SK-N-MC (cell line): ENCODE measurements at regions not wholly inside any gene's neighbourhood (a gene's known extent, or its start where the extent isn't known, plus 50 kb on each side); places are given as distances from the start of the nearest gene placed in this dataset.

Source experiments
- DNase-seq: peaks from one replicate; pipeline ENCODE4 v3.0.0-alpha.2; 2011; ENCODE audit warnings: low read depth, low spot score
- H3K27ac ChIP-seq: fragments of 200-600 bp; sonication (generic); 2 replicates; pipeline ENCODE4 v1.5.1; 2016; ENCODE audit warnings: mixed run types
- H3K36me3 ChIP-seq: fragments of 200-600 bp; sonication (generic); 2 replicates; pipeline ENCODE4 v1.6.1; 2017; ENCODE audit warnings: antibody characterized with exemption, low read length, mixed read lengths; ENCODE audit not compliant: insufficient read depth
- H3K4me3 ChIP-seq: fragments of 200-600 bp; sonication (generic); 2 replicates; pipeline ENCODE4 v1.5.1; 2016
- H3K9ac ChIP-seq: fragments of 200-600 bp; sonication (generic); 2 replicates; pipeline ENCODE4 v1.8.0; 2017; ENCODE audit warnings: mixed run types, mixed read lengths; ENCODE audit not compliant: insufficient read length
- H3K9me3 ChIP-seq: fragments of 200-600 bp; sonication (generic); 2 replicates; pipeline ENCODE4 v1.6.1; 2017; ENCODE audit warnings: low read depth, mild to moderate bottlenecking, antibody characterized with exemption, low read length, moderate library complexity, mixed read lengths
- EZH2 ChIP-seq: fragments of 200-600 bp; sonication (generic); IDR thresholded peaks from one replicate; pipeline ENCODE4 v1.6.1; 2017; ENCODE audit warnings: antibody characterized with exemption
- FOXP2 ChIP-seq: optimal IDR thresholded peaks from 2 replicates; pipeline ENCODE3; 2011; ENCODE audit warnings: mild to moderate bottlenecking, moderate library complexity; ENCODE audit not compliant: insufficient read depth; ENCODE audit errors: extremely low read length, control extremely low read depth
- POLR2AphosphoS5 ChIP-seq: IDR thresholded peaks from 2 replicates; pipeline ENCODE4 v1.6.1; 2012; ENCODE audit warnings: mild to moderate bottlenecking, low read depth, low read length, borderline replicate concordance

DNA sequence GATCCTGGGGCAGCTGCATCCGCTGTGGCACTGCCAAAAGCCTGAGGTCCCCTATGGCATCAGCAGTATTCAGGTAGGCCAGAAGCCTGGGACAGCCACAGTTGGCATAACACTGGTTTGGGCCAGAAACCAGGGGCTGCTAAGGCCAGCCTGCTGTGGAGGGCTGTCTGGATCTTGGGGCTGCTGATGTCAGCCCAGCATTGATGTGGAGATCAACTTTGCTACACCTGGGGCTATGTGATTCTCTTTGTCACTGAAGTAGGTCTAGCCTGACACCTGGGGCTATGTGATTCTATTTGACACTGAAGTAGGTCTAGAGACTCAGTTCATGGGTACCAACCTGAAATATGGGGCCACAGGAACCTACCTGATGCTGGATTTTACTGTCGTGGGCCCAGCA is 411.5 kb downstream of the RASEF start:
- TF ChIP-seq FOXP2 (no peak), EZH2 (no peak), POLR2AphosphoS5 (no peak)
- Histone ChIP-seq H3K9ac (no peak overlapping the region), H3K4me3 (no peak overlapping the region), H3K9me3 (no peaks in the 10 kb centered on the region), H3K27ac (no peak overlapping the region), H3K36me3 (no peaks in the 10 kb centered on the region)
- DNase-seq = no peak

DNA sequence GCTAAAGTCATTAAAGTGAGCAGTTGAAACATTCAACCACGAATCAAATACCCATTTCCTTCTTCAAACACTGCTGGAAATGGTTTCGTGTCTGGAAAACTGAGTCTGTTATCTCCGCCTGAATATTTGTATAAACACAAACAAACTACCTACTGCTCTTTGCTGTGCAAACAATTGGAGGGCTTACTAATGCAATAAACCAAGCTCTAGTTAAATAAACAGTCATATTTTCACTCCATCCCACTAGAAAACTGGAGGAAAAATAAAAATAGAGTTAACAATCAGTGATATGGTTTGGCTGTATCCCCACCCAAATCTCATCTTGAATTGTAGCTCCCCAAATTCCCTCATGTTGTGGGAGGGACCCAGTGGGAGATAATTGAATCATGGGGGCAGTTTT is 397.6 kb downstream of the RASEF start:
- DNase-seq = no peak
- Histone ChIP-seq H3K36me3 (no peaks in the 10 kb centered on the region), H3K9me3 (no peaks in the 10 kb centered on the region), H3K4me3 (no peak overlapping the region), H3K27ac (no peak overlapping the region), H3K9ac (no peak overlapping the region)
- no peak for TF ChIP-seq EZH2
- no peak for TF ChIP-seq FOXP2
- TF ChIP-seq POLR2AphosphoS5 = no peak

GRCh38 chr9:82668689-82669199 is 394.2 kb downstream of the RASEF start:
- H3K4me3 ChIP-seq = no peak overlapping the region
- no peak overlapping the region for H3K27ac ChIP-seq
- no peaks in the 10 kb centered on the region for H3K36me3 ChIP-seq
- no peak for DNase-seq
- no peaks in the 10 kb centered on the region for H3K9me3 ChIP-seq
- TF ChIP-seq EZH2 (no peak), POLR2AphosphoS5 (no peak), FOXP2 (no peak)
- H3K9ac ChIP-seq = no peak overlapping the region

GRCh38 chr9:82670000-82670399 is 392.9 kb downstream of the RASEF start:
- no peak for TF ChIP-seq EZH2
- TF ChIP-seq POLR2AphosphoS5 = no peak
- no peak for TF ChIP-seq FOXP2
- no peak for DNase-seq
- no peaks in the 10 kb centered on the region for H3K36me3 ChIP-seq

DNA sequence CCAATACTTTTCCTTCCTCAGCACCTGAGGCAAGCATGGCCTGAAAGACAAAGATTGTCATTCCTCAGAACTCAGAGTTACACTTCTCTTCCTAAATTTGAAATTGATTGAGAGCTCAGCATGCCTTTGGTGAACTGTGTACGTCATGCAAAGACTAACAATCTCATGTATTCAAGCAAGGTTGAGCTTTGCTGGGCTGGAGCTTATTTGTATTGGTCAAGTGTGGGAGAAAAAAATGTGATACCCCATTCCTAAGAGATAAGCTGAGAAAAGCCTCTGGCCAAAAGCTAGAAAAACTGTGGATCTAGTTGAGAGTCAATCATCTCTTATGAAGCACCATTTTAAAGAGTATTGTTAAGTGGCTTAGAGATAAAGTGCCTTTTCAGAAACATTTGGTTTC is 392.2 kb downstream of the RASEF start:
- Histone ChIP-seq H3K9ac (no peak overlapping the region), H3K27ac (no peak overlapping the region), H3K4me3 (no peak overlapping the region), H3K36me3 (no peaks in the 10 kb centered on the region), H3K9me3 (no peaks in the 10 kb centered on the region)
- no peak for DNase-seq
- TF ChIP-seq POLR2AphosphoS5 (no peak), EZH2 (no peak), FOXP2 (no peak)

More at GRCh38 chr9:82670000-82670399, 392.9 kb downstream of the RASEF start:
- Histone ChIP-seq H3K9ac (no peak overlapping the region), H3K4me3 (no peak overlapping the region), H3K9me3 (no peaks in the 10 kb centered on the region), H3K27ac (no peak overlapping the region)

- no peak for TF ChIP-seq POLR2AphosphoS5
- no peak for TF ChIP-seq FOXP2
- no peak for TF ChIP-seq EZH2
- Histone ChIP-seq H3K9me3 (no peaks in the 10 kb centered on the region), H3K9ac (no peak overlapping the region), H3K36me3 (no peaks in the 10 kb centered on the region), H3K27ac (no peak overlapping the region), H3K4me3 (no peak overlapping the region)
- no peak for DNase-seq
Measured at GRCh38 chr9:82673201-82673600, 389.7 kb downstream of the RASEF start.

DNA sequence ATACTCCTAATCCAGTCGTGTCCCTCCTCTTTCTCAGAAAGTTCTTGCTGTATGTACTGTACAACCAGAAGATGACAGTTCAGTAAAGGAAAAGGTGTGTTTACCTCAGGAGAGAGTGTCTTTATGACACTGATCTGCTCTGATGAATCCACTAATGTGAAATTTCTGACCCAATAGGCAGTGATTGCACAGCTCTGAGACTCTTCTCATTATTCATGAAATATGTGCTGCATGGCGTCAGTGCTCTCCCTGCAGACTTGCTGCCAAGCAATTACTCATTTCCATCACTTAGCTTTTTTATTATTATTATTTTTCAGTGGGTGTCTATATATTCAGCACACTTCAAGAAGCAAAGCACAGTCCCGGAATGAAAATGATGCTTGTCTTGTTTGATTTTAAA is 389.0 kb downstream of the RASEF start:
- no peak for TF ChIP-seq POLR2AphosphoS5
- no peak for TF ChIP-seq EZH2
- no peak for TF ChIP-seq FOXP2
- no peak overlapping the region for H3K27ac ChIP-seq
- H3K9me3 ChIP-seq = no peaks in the 10 kb centered on the region
- DNase-seq = no peak
- no peaks in the 10 kb centered on the region for H3K36me3 ChIP-seq
- no peak overlapping the region for H3K9ac ChIP-seq
- no peak overlapping the region for H3K4me3 ChIP-seq

GRCh38 chr9:82675102-82675501 is 387.8 kb downstream of the RASEF start:
- Histone ChIP-seq H3K27ac (no peak overlapping the region), H3K9ac (no peak overlapping the region), H3K36me3 (no peaks in the 10 kb centered on the region), H3K4me3 (no peak overlapping the region), H3K9me3 (no peaks in the 10 kb centered on the region)
- no peak for TF ChIP-seq POLR2AphosphoS5
- no peak for TF ChIP-seq EZH2
- no peak for TF ChIP-seq FOXP2
- DNase-seq = no peak

GRCh38 chr9:82675605-82676004 is 387.3 kb downstream of the RASEF start:
- Histone ChIP-seq H3K4me3 (no peak overlapping the region), H3K9ac (no peak overlapping the region), H3K9me3 (no peaks in the 10 kb centered on the region), H3K36me3 (no peaks in the 10 kb centered on the region), H3K27ac (no peak overlapping the region)
- no peak for TF ChIP-seq POLR2AphosphoS5
- DNase-seq = no peak

DNA sequence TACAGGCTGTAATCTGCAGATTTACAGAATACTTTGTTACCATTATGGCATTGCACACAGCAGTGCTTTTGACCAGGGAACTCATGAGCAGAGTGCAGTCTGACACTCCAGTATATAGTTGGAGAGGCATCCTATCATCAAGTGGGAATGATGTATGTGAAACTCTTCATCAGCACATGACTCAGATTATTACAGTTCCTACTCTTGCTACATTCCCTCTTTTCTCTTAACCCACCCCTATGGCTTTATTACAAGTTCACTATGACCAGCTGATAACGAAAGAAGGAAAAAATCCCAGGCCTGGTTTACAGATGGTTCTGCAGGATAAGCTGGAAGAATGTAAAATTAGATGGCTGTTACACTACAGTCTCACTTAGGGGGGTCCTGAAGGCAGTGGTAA is 385.9 kb downstream of the RASEF start:
- no peak overlapping the region for H3K9ac ChIP-seq
- no peak overlapping the region for H3K4me3 ChIP-seq
- H3K9me3 ChIP-seq = no peaks in the 10 kb centered on the region
- H3K27ac ChIP-seq = no peak overlapping the region
- no peak for DNase-seq
- no peaks in the 10 kb centered on the region for H3K36me3 ChIP-seq
- TF ChIP-seq EZH2 = no peak
- no peak for TF ChIP-seq FOXP2
- TF ChIP-seq POLR2AphosphoS5 = no peak
